Glomerular visceral epithelial cell (primary cell): ENCODE measurements at regions not wholly inside any gene's neighbourhood (a gene's known extent, or its start where the extent isn't known, plus 50 kb on each side); places are given as distances from the start of the nearest gene placed in this dataset.
"Not testable (repeated sequence)": the region's sequence is repeated elsewhere in the genome, so short reads cannot be mapped to it uniquely, and the experiment has no call there.

Source experiments
- DNase-seq: peaks from one replicate; pipeline ENCODE4 v3.0.0-alpha.2; 2016; ENCODE audit errors: extremely low spot score

- DNase-seq: no peak
Measured at GRCh38 chr11:81986556-81987161, 747.0 kb downstream of the FAM181B start.

GRCh38 chr11:81979448-81979847, 754.2 kb downstream of the FAM181B start:
- DNase-seq: no peak

GRCh38 chr11:81975261-81975900, 758.3 kb downstream of the FAM181B start:
- no peak for DNase-seq

DNA sequence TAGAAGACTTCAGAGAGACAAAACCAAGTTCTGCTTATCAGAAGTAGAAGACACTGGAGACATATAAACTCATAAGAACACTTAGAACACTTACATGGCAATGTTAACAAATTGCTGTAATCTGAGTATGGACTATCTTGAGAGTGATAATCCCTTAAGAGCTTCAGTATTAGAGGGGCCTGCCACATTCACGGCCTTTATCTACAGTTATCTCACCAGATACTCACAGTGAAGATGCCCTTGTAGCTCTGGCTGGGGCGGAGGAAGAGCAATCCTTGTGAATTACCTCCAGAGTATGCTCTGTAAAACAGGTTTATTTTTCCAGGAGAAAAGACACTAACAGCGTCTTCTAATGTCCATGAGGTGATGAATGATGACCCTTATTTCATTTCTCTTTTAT, 762.8 kb downstream of the FAM181B start:
- DNase-seq: no peak

DNA sequence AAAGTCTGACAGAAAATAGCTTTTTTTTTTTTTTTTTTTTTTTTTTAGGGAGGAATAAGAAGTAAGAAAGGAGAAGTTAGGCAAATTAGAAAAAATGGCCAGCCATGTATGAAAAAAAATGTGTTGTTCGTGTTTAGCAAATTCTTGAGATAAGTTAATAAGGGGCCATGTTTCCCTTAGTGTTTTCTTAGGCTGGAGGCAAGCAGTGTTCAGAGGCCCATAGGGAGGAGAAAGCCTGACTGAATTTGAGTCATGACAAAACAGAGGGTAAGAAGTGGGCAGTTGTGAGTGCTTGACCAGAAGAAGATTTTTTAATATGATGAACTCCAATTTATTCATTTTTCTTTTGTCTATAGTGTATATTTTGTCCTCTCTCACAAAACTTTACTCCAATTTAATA, 766.4 kb downstream of the FAM181B start:
- no peak for DNase-seq

GRCh38 chr11:81966340-81966739, 767.3 kb downstream of the FAM181B start:
- no peak for DNase-seq

- no peak for DNase-seq
Measured at GRCh38 chr11:81963018-81963417, 770.6 kb downstream of the FAM181B start.

- DNase-seq: no peak
Measured at GRCh38 chr11:81960443-81960842, 773.2 kb downstream of the FAM181B start.

GRCh38 chr11:81959341-81959740, 774.3 kb downstream of the FAM181B start:
- no peak for DNase-seq

- not testable (repeated sequence) for DNase-seq
Measured at GRCh38 chr11:81954301-81954700, 779.4 kb downstream of the FAM181B start.

- DNase-seq: no peak
Measured at GRCh38 chr11:81946831-81947230, 786.8 kb downstream of the FAM181B start.

DNA sequence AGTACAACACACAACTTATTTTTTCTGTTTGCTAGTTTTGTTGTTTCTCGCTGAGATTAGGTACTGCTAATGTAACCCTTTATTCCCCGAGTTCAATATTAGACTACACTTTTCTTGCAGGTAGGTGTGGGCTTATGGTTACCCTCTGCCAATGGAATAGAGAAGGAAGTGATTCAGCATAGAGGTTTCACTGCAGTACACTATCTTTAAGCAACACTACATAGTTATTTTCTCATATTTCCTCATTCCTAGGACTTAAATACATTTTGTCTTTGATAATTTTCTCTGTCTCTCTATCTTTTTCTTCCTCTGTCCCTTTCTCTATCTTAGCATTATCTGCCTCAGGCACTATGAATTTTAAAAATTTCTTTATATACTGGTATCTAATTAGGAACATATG, 791.0 kb downstream of the FAM181B start:
- no peak for DNase-seq

GRCh38 chr11:81941998-81942397, 791.7 kb downstream of the FAM181B start:
- no peak for DNase-seq

- no peak for DNase-seq
Measured at GRCh38 chr11:81932303-81932702, 801.4 kb downstream of the FAM181B start.

- no peak for DNase-seq
Measured at GRCh38 chr11:81920205-81920604, 813.5 kb downstream of the FAM181B start.

DNA sequence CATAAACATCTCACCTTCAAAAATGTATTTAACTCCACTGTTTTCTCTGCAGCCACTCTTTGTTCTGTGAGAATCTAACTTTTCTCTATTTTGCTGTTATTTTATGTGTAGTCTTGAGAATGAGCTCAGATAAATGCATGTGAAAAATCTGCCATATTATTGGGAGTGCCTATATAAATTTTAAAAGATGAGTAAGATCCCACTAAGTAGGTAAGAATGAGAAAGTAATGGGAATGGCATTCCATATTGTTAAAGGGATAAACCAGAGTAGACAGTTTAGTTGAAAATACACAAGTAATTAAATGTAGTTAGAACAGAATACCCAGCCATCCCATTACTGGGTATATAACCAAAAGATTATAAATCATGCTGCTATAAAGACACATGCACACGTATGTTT, 817.2 kb downstream of the FAM181B start:
- DNase-seq: no peak

DNA sequence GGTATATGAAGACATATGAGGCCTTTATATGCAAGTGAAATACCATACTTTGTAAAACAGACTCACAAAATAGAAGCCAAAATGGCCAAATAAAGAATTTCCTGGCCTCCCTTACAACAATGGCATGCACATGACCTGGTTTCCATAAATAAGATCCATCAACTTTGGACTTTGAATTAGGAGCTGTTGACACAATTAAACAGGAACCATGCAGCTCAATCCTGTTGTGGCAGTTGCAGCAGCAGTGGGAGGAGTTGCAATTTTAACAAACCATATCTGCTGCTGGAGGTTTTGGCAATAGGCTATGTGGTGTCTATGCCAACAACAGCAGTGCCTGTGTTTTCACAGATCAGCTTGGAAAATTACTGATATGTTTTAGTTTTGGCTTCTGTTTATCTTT, 818.6 kb downstream of the FAM181B start:
- no peak for DNase-seq

- no peak for DNase-seq
Measured at GRCh38 chr11:81913793-81914192, 819.9 kb downstream of the FAM181B start.

GRCh38 chr11:81907996-81908395, 825.7 kb downstream of the FAM181B start:
- no peak for DNase-seq

DNA sequence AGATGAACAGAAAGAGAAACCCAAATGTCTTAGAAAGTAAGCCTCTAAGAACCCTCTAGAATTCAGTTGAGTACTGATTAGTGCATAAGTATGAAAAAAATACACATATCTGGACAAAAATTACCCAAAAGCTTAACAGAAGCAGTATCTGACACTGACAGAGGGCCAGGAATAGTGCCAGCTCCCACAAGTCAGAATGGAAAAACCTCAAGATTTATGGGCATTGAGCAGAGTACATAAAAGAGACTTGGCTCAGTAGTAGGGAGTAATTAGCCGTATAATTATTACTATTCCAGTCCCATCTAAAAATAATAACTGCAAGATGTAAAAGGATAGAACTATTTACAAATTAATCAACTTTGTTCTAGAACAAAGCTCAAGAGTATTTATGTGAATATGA, 834.5 kb downstream of the FAM181B start:
- no peak for DNase-seq

GRCh38 chr11:81897639-81898038, 836.0 kb downstream of the FAM181B start:
- DNase-seq: no peak

- no peak for DNase-seq
Measured at GRCh38 chr11:81895258-81895657, 838.4 kb downstream of the FAM181B start.

DNA sequence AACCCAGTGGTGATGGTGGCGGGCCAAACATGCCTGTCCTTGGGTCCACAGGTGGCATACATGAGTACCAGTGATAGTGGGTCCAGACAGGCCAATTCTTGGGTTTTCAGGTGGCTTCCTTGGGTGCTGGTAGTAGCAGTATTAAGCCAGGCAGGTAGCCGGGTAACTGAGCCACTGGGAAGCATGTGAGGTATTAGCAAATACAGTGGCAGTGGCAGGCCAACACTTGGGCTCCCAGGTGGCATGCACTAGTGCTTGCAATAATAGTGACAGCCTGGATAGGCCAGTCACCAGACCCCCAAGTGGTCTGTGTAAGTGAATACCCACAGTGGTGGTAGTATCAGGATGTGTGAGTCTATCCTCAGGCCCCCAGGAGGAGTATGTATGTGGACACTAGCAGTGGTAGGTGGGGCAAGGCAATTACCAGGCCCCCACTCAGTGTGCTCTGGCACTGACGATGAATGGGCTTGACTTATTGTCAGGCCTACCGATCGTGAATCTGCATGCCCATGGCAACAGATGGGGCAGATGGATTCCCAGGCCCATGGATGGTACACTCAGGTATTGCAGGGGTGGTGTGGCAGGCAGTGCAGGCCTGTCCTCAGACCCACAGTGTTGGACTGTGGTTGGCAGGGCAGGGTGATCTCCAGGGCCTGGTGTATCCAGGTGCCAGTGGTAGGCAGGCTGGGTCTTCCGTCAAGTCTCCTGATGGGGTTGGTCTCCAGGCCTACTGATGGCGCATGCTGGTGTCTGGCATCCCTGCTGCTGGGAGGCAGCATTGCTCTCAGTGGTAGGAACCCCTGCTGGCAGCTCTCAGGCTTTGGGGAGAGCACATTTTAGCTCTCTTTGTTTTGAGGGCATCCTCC, 840.7 kb downstream of the FAM181B start:
- DNase-seq: no peak
